RWPE2 (cell line): ENCODE measurements at regions not wholly inside any gene's neighbourhood (a gene's known extent, or its start where the extent isn't known, plus 50 kb on each side); places are given as distances from the start of the nearest gene placed in this dataset.

Source experiments
- ATAC-seq: fragments of 200-7000 bp; cut with Tn5 transposase; 3 replicates; pipeline ENCODE4 v1.9.1; 2021; ENCODE audit warnings: low read depth
- DNase-seq: peaks from one replicate; pipeline ENCODE4 v3.0.0-alpha.2; 2020; ENCODE audit warnings: low spot score
- H3K27ac ChIP-seq: fragments of 450-650 bp; 2 replicates; pipeline ENCODE4 v1.5.1; 2017; ENCODE audit warnings: mild to moderate bottlenecking; ENCODE audit not compliant: poor library complexity, severe bottlenecking
- H3K27me3 ChIP-seq: fragments of 250-450 bp; sonication (Bioruptor Pico); 2 replicates; pipeline ENCODE4 v1.5.1; 2021; ENCODE audit warnings: mild to moderate bottlenecking, moderate library complexity; ENCODE audit not compliant: insufficient read depth, poor library complexity, severe bottlenecking
- H3K36me3 ChIP-seq: fragments of 250-450 bp; sonication (Bioruptor Pico); 2 replicates; pipeline ENCODE4 v1.5.1; 2020; ENCODE audit warnings: low read depth, mild to moderate bottlenecking, moderate library complexity
- H3K4me1 ChIP-seq: fragments of 250-450 bp; sonication (Bioruptor Pico); 2 replicates; pipeline ENCODE4 v1.5.1; 2021; ENCODE audit warnings: mild to moderate bottlenecking, moderate library complexity; ENCODE audit not compliant: insufficient read depth, poor library complexity, severe bottlenecking
- H3K4me3 ChIP-seq: fragments of 250-450 bp; sonication (Bioruptor Pico); 2 replicates; pipeline ENCODE4 v1.5.1; 2021; ENCODE audit warnings: mild to moderate bottlenecking, moderate library complexity; ENCODE audit not compliant: severe bottlenecking
- H3K9me3 ChIP-seq: fragments of 250-450 bp; sonication (Bioruptor Pico); 2 replicates; pipeline ENCODE4 v1.5.1; 2021; ENCODE audit warnings: mild to moderate bottlenecking, moderate library complexity; ENCODE audit not compliant: severe bottlenecking
- TF ChIP-seq, protein P1 (sequence below): fragments of 450-650 bp; IDR thresholded peaks from one replicate; pipeline ENCODE4 v1.5.1; 2017; ENCODE audit warnings: mild to moderate bottlenecking, moderate library complexity; ENCODE audit not compliant: poor library complexity, severe bottlenecking

DNA sequence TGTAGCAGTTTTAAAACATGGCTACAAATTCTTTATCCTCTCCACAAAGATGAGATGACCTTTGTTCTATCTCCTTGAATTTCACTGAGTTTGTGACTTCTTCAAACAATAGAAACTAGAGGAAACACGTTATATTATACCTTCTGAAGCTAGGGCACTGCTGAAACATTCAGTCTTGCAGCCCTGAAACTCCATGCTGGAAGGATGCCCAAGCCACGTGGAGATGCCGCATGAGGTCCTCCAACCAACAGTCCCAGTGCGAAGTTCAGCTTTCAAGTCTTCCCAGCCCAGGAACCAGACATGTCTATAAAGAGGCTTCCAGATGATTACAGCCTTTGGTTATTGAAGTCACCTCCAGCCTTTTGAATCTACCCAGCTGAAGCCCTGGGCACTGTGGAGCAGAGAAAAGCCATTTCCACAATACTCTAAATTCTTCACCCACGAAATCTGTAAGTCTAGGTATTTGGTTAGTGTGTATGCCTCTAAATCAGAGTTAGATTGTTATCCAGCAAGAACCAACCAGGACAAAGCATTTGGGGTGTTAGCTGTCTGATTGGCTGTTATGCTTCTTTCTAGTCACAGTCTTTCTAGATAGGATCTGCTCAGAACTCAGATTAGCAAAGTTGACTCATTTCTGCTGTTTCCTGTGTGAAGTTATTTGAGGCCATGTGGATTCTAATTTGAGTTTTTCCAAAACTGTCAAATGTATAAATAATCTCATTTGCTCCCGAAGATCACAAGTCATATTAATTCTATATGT, 186.5 kb upstream of the TMEM72 start:
- peak; percentile 46; the same call in 1 of the 3 replicates for ATAC-seq
- Histone ChIP-seq H3K36me3 (no peaks in the 10 kb centered on the region), H3K27ac (peak overlapping the region; percentile 37), H3K27me3 (no peaks in the 10 kb centered on the region), H3K9me3 (no peaks in the 10 kb centered on the region), H3K4me1 (peaks cover 20% of the 10 kb centered on the region), H3K4me3 (no peak overlapping the region)
- TF ChIP-seq, protein P1, sequence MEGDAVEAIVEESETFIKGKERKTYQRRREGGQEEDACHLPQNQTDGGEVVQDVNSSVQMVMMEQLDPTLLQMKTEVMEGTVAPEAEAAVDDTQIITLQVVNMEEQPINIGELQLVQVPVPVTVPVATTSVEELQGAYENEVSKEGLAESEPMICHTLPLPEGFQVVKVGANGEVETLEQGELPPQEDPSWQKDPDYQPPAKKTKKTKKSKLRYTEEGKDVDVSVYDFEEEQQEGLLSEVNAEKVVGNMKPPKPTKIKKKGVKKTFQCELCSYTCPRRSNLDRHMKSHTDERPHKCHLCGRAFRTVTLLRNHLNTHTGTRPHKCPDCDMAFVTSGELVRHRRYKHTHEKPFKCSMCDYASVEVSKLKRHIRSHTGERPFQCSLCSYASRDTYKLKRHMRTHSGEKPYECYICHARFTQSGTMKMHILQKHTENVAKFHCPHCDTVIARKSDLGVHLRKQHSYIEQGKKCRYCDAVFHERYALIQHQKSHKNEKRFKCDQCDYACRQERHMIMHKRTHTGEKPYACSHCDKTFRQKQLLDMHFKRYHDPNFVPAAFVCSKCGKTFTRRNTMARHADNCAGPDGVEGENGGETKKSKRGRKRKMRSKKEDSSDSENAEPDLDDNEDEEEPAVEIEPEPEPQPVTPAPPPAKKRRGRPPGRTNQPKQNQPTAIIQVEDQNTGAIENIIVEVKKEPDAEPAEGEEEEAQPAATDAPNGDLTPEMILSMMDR = no peak
- DNase-seq = no peak

DNA sequence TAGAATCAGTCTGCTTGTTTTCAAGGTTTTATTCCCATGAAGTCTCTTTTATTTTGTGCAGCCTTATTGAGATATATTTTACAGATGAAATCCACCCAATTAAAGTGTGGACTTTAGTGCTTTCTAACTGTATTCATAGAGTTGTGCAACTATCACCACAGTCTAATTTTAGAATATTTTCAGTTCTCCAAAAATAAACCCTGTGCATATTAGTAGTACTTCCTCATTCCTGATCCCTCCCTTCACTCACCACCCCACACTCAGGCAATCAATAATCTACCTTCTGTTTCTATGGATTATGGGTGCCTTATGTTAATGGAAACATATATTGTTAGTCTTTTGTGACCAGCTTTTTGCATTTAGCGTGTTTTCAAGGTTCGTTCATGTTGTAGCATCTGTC, 185.7 kb upstream of the TMEM72 start:
- Histone ChIP-seq H3K9me3 (no peaks in the 10 kb centered on the region), H3K4me3 (no peak overlapping the region), H3K27me3 (no peaks in the 10 kb centered on the region), H3K36me3 (no peaks in the 10 kb centered on the region), H3K4me1 (peaks cover 20% of the 10 kb centered on the region), H3K27ac (peak overlapping the region; percentile 37)
- TF ChIP-seq, protein P1 = no peak
- DNase-seq (no peak), ATAC-seq (no peak)

DNA sequence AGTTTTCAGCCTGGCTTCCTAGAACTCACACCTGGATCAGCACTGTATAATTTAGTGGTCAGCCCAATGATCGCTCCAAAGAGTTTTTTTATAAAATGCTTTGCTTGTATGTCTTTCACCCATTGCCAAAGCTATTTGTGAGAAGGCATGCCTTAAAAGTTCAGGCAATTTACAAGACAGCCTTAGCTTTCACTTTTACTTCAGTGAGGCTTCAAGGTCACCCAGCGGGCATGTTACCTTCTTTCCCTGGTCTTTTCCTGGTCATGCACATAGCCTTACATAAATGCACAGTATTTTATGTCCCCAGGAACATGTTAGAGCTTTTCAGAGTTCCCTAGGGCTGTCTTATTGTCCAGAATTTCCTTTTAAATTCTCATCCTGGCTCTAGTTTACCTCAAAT, 179.9 kb upstream of the TMEM72 start:
- H3K9me3 ChIP-seq = no peaks in the 10 kb centered on the region
- no peak for DNase-seq
- H3K4me1 ChIP-seq = no peaks in the 10 kb centered on the region
- no peaks in the 10 kb centered on the region for H3K36me3 ChIP-seq
- TF ChIP-seq, protein P1 = no peak
- no peak overlapping the region for H3K4me3 ChIP-seq
- H3K27me3 ChIP-seq = no peaks in the 10 kb centered on the region
- ATAC-seq = no peak
- no peak overlapping the region for H3K27ac ChIP-seq

DNA sequence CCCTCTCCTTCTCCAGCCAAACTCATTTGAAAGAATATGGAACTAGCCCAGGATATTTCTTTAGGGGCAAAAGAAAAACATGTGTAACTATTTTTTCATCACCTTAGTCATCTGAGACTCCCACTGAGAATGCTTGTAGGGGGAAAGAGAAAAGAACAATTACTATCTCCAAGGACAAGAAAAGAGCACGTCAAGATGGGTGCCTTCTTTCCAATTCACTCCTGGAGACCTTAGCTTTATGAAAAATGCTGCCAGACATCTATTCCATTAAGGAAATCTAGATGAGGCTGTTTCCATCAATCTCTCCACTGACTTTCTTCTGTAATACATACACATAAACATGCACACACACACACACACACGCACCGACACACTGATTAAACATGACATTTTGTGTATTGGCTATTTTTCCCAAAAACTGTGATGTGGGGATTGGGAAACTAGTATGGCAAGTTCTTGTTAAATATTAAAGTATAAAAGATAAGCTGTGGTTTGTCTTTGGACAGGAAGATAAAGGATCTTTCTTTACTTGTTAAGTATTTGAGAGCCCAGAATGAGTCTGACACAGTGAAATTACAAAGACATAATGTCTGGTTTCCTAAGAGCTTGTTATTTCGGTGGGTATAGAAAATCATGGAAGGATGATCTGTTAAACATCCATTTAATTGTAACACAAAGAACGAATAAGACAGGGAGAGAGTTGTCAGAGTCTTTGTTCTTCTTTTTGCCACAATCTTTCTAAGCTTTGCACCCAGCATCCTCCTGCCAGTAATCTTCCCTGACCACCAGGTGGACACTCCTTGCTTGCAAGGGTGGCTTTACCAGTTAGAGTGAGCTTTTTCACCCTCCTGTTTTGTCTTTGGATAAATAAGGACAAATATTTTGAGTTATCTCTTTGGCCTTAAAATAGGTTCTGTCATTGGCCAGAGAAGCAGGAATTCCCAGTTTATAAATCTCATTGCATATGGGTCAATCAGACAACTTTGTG, 177.3 kb upstream of the TMEM72 start:
- H3K4me3 ChIP-seq = no peak overlapping the region
- H3K27me3 ChIP-seq = no peaks in the 10 kb centered on the region
- DNase-seq (no peak), ATAC-seq (no peak)
- H3K27ac ChIP-seq = no peak overlapping the region
- no peaks in the 10 kb centered on the region for H3K4me1 ChIP-seq
- H3K9me3 ChIP-seq = no peaks in the 10 kb centered on the region
- TF ChIP-seq, protein P1 = no peak
- no peaks in the 10 kb centered on the region for H3K36me3 ChIP-seq
